ENCODE measurements at regions not wholly inside any gene's neighbourhood (a gene's known extent, or its start where the extent isn't known, plus 50 kb on each side); places are given as distances from the start of the nearest gene placed in this dataset.

- TF ChIP-seq EHF (CRISPR knock-in tag; IDR thresholded peaks at IDR 0.05), result no peak
- no peak for TF ChIP-seq CHD4 (IDR thresholded peaks at IDR 0.05; ENCODE audit: borderline replicate concordance)
- no peak for TF ChIP-seq REST (IDR thresholded peaks at IDR 0.05)
- no peak for TF ChIP-seq HOXB13 (CRISPR knock-in tag; IDR thresholded peaks at IDR 0.05; ENCODE audit: low read depth)
- no peak for TF ChIP-seq EHMT2 (IDR thresholded peaks at IDR 0.05; ENCODE audit: low read depth)
- no peak for TF ChIP-seq SMC3 (IDR thresholded peaks at IDR 0.05)
- no peak for TF ChIP-seq ZNF302 (CRISPR knock-in tag; IDR thresholded peaks at IDR 0.05)
- TF ChIP-seq FOSL2 (IDR thresholded peaks at IDR 0.05), result no peak
- TF ChIP-seq FOSL2 (CRISPR knock-in tag; IDR thresholded peaks at IDR 0.05), result no peak
- no peak for TF ChIP-seq POLR2AphosphoS2 (conservative IDR thresholded peaks at IDR 0.05; ENCODE audit: low read length)
- no peak for TF ChIP-seq JUN (IDR thresholded peaks at IDR 0.05)
- no peak for TF ChIP-seq ELK1 (IDR thresholded peaks at IDR 0.05; ENCODE audit: low read depth, low read length)
- no peak for TF ChIP-seq TFCP2L1 (CRISPR knock-in tag; IDR thresholded peaks at IDR 0.05)
- no peak for TF ChIP-seq KDM5A (IDR thresholded peaks at IDR 0.05)
- TF ChIP-seq BCL3 (IDR thresholded peaks at IDR 0.05), result no peak
- TF ChIP-seq E2F6 (IDR thresholded peaks at IDR 0.05; ENCODE audit: borderline replicate concordance, low read depth), result no peak
- TF ChIP-seq HMGXB4 (CRISPR knock-in tag; IDR thresholded peaks at IDR 0.05; ENCODE audit: borderline replicate concordance), result no peak
- ChIA-PET CTCF (interaction anchor here (0.9 kb wide), 1 partner anchor 10 kb away, joined by 3 read pairs; no protein-coding TSS in a partner anchor), POLR2A (no interaction called here)
- Histone ChIP-seq H3K4me3 (no peak overlapping the region), H3K27ac (no peak overlapping the region), H3K4me2 (no peak overlapping the region), H3K4me1 (no peaks in the 10 kb centered on the region), H3K9me3 (no peaks in the 10 kb centered on the region)
- no peak for DNase-seq (ENCODE audit: low read depth in 1 of 2, low spot score in 1 of 2)
- no peak for FAIRE-seq
- ATAC-seq, result no peak
- WGBS (ENCODE audit: missing lambda C conversion rate), result 2% methylated on average over 3 of the region's 3 CpGs
These were observed 70.6 kb upstream of the E2F3 start for GRCh38 chr6:20331042-20331441.

GRCh38 chr6:20331625-20332024 is 70.1 kb upstream of the E2F3 start:
- FAIRE-seq, result no peak
- no peaks in the 10 kb centered on the region for H3K9me3 ChIP-seq
- CTCF ChIA-PET, result interaction anchor here (0.9 to 1.5 kb wide), 2 partner anchors 10 to 13 kb away, joined by 3 read pairs; no protein-coding TSS in a partner anchor
- H3K27ac ChIP-seq, result no peak overlapping the region
- no peak overlapping the region for H3K4me3 ChIP-seq
- POLR2A ChIA-PET, result no interaction called here
- WGBS (ENCODE audit: missing lambda C conversion rate), result 32% methylated on average over 5 of the region's 5 CpGs
- no peak overlapping the region for H3K4me2 ChIP-seq
- no peak for DNase-seq (ENCODE audit: low read depth in 1 of 2, low spot score in 1 of 2)
- no peak for ATAC-seq
- H3K4me1 ChIP-seq, result no peaks in the 10 kb centered on the region
- TF ChIP-seq POLR2AphosphoS2 (conservative IDR thresholded peaks at IDR 0.05; ENCODE audit: low read length) (no peak), NR3C1 (IDR thresholded peaks at IDR 0.05) (no peak), USF2 (IDR thresholded peaks at IDR 0.05) (no peak), RARB (CRISPR knock-in tag; IDR thresholded peaks at IDR 0.05) (no peak), MYC (IDR thresholded peaks at IDR 0.05; ENCODE audit: borderline replicate concordance, low read length) (no peak), JUNB (IDR thresholded peaks at IDR 0.05) (no peak), JUN (IDR thresholded peaks at IDR 0.05) (no peak), GATA3 (IDR thresholded peaks at IDR 0.05; ENCODE audit: borderline replicate concordance) (no peak), NPAS2 (CRISPR knock-in tag; IDR thresholded peaks at IDR 0.05; ENCODE audit: borderline replicate concordance) (no peak), HMGXB4 (CRISPR knock-in tag; IDR thresholded peaks at IDR 0.05; ENCODE audit: borderline replicate concordance) (no peak)

Measured in A549 (cell line).